HEK293T (cell line): ENCODE measurements at regions not wholly inside any gene's neighbourhood (a gene's known extent, or its start where the extent isn't known, plus 50 kb on each side); places are given as distances from the start of the nearest gene placed in this dataset.

Source experiments
- CTCF ChIA-PET: fragments of 350-600 bp; formaldehyde crosslinking; extraction: SDS; loops from one replicate; lab custom pipeline; 2021; ENCODE audit warnings: antibody characterized with exemption, inconsistent platforms; lab: Yijun Ruan, JAX
- POLR2A ChIA-PET: fragments of 350-600 bp; formaldehyde crosslinking; extraction: SDS; loops from one replicate; lab custom pipeline; 2020; ENCODE audit warnings: antibody characterized with exemption, inconsistent platforms; lab: Yijun Ruan, JAX
- DNase-seq: peaks from one replicate; pipeline ENCODE4 v3.0.0; 2012; ENCODE audit warnings: mixed read lengths; ENCODE audit errors: extremely low spot score
- ARNT ChIP-seq: fragments of 450-650 bp; IDR thresholded peaks from 2 replicates; pipeline ENCODE4 v1.6.1; 2017; ENCODE audit warnings: mild to moderate bottlenecking
- BHLHE40 ChIP-seq: fragments of 450-650 bp; IDR thresholded peaks from 2 replicates; pipeline ENCODE4 v1.6.1; 2016; ENCODE audit warnings: mild to moderate bottlenecking, moderate library complexity, borderline replicate concordance
- CTBP1 ChIP-seq: fragments of 450-650 bp; IDR thresholded peaks from 2 replicates; pipeline ENCODE4 v1.6.1; 2016; ENCODE audit warnings: borderline replicate concordance
- ELF4 ChIP-seq: fragments of 450-650 bp; IDR thresholded peaks from 2 replicates; pipeline ENCODE4 v1.6.1; 2017; ENCODE audit warnings: antibody characterized with exemption
- FOXA1 ChIP-seq: fragments of 450-650 bp; IDR thresholded peaks from 2 replicates; pipeline ENCODE4 v1.6.1; 2016; ENCODE audit warnings: mild to moderate bottlenecking
- FOXK2 ChIP-seq: fragments of 450-650 bp; IDR thresholded peaks from 2 replicates; pipeline ENCODE4 v1.6.1; 2016; ENCODE audit warnings: mild to moderate bottlenecking
- FOXM1 ChIP-seq: fragments of 450-650 bp; IDR thresholded peaks from 2 replicates; pipeline ENCODE4 v1.6.1; 2017; ENCODE audit warnings: mild to moderate bottlenecking, borderline replicate concordance
- HDGF ChIP-seq: fragments of 450-650 bp; IDR thresholded peaks from 2 replicates; pipeline ENCODE4 v1.6.1; 2017; ENCODE audit warnings: antibody characterized with exemption, borderline replicate concordance
- L3MBTL2 ChIP-seq: fragments of 450-650 bp; conservative IDR thresholded peaks from 2 replicates; pipeline ENCODE4 v1.6.1; 2016; ENCODE audit warnings: mild to moderate bottlenecking
- LEF1 ChIP-seq: fragments of 450-650 bp; IDR thresholded peaks from 2 replicates; pipeline ENCODE4 v1.6.1; 2017; ENCODE audit warnings: mild to moderate bottlenecking, borderline replicate concordance
- NFRKB ChIP-seq: fragments of 450-650 bp; IDR thresholded peaks from 2 replicates; pipeline ENCODE4 v1.6.1; 2016; ENCODE audit warnings: mild to moderate bottlenecking, moderate library complexity
- PKNOX1 ChIP-seq: fragments of 450-650 bp; IDR thresholded peaks from 2 replicates; pipeline ENCODE4 v1.6.1; 2016
- SP1 ChIP-seq: fragments of 450-650 bp; IDR thresholded peaks from 2 replicates; pipeline ENCODE4 v1.6.1; 2017
- SUZ12 ChIP-seq: fragments of 450-650 bp; IDR thresholded peaks from 2 replicates; pipeline ENCODE4 v1.6.1; 2016; ENCODE audit warnings: mild to moderate bottlenecking
- TARDBP ChIP-seq: fragments of 450-650 bp; IDR thresholded peaks from 2 replicates; pipeline ENCODE4 v1.6.1; 2016
- ZNF384 ChIP-seq: fragments of 450-650 bp; IDR thresholded peaks from 2 replicates; pipeline ENCODE4 v1.6.1; 2016

GRCh38 chr1:115173151-115173550 is 83.8 kb upstream of the TSPAN2 start:
- no peak for DNase-seq
- ChIA-PET CTCF (interaction anchor here (1.0 kb wide), 1 partner anchor 10 kb away, joined by 3 read pairs; no protein-coding TSS in a partner anchor), POLR2A (no interaction called here)
- TF ChIP-seq FOXK2, result no peak
- TF ChIP-seq ARNT, result no peak
- TF ChIP-seq ELF4, result no peak
- TF ChIP-seq FOXA1, result no peak
- no peak for TF ChIP-seq TARDBP
- no peak for TF ChIP-seq NFRKB

- TF ChIP-seq SP1 (no peak), ARNT (no peak), HDGF (no peak), ELF4 (no peak), SUZ12 (no peak), BHLHE40 (no peak), TARDBP (no peak), CTBP1 (no peak), FOXA1 (no peak), FOXK2 (no peak), L3MBTL2 (no peak), FOXM1 (no peak), ZNF384 (no peak), PKNOX1 (no peak), LEF1 (no peak), NFRKB (no peak)
- ChIA-PET CTCF (no interaction called here), POLR2A (interaction anchor here (1.0 kb wide), 1 partner anchor 16 kb away, joined by 3 read pairs; no protein-coding TSS in a partner anchor)
- DNase-seq, result no peak
These were observed 83.0 kb upstream of the TSPAN2 start for GRCh38 chr1:115172270-115172669.

DNA sequence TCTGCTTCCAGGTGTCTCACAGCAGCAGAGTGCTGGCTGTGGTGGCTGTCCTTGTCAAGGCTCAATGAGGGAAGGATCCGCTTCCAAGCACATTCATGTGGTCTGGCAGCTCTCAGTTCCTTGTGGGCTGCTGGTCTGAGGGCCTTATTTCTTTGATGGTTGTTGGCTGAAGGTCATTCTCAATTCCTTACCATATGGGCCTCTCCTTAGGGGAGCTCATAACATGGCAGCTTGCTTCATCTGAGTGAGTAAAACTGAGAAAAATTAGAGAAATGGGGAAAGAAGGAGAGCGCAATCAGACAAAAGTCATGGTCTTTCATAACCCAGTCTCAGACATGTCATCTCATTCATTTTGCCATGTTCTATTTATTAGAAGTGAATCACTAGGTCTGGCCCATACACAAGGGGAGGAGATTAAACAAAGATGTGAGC is 81.7 kb upstream of the TSPAN2 start:
- no peak for DNase-seq
- POLR2A ChIA-PET, result no interaction called here
- CTCF ChIA-PET, result no interaction called here
- TF ChIP-seq HDGF, result no peak
- TF ChIP-seq TARDBP, result no peak
- no peak for TF ChIP-seq ARNT
- TF ChIP-seq SP1, result no peak
- TF ChIP-seq ELF4, result no peak
- no peak for TF ChIP-seq FOXM1
- no peak for TF ChIP-seq PKNOX1
- TF ChIP-seq FOXK2, result no peak
- TF ChIP-seq ZNF384, result no peak
- no peak for TF ChIP-seq NFRKB
- no peak for TF ChIP-seq FOXA1
- no peak for TF ChIP-seq BHLHE40

DNA sequence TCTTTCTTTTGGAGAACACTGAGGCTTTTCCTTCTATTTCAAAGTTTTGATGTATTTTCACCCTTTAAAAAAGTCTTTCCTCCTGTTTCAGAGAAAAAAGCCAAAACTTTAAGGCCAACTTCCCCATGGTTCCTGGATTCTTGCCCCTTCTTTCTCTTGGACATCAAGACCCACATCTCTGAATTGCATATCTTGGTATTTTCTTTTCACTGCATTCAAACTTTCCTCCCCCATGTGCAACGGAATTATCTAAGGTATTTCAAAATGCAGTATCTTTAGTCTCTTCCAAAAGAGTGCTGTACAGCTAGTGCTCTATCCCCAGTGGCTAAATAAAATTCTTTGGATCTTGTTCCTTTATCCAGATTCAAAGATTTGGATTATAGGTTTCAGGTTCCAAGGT is 81.1 kb upstream of the TSPAN2 start:
- no peak for DNase-seq
- no peak for TF ChIP-seq NFRKB
- no peak for TF ChIP-seq FOXM1
- no peak for TF ChIP-seq ARNT
- no peak for TF ChIP-seq FOXK2
- no peak for TF ChIP-seq ELF4
- no peak for TF ChIP-seq BHLHE40
- ChIA-PET POLR2A (no interaction called here), CTCF (no interaction called here)

DNA sequence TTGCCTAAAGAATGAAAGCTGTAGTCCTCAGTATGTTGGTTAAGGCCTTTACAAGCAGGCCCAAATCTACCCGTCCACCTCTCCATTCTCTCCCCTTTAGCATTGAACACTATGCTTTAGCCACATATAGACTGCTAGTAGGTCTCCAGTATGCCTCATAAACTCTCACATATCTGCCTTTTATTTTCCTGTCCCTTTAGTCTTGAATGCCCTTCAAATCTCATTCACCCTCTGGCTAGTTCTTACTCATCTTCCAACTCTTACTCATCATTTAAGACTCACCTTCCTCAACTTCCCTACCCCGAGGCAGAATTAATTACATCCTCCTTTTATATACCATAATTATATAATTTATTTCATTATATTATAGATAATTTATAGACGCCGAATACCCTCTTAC is 78.7 kb upstream of the TSPAN2 start:
- ChIA-PET POLR2A (no interaction called here), CTCF (no interaction called here)

DNA sequence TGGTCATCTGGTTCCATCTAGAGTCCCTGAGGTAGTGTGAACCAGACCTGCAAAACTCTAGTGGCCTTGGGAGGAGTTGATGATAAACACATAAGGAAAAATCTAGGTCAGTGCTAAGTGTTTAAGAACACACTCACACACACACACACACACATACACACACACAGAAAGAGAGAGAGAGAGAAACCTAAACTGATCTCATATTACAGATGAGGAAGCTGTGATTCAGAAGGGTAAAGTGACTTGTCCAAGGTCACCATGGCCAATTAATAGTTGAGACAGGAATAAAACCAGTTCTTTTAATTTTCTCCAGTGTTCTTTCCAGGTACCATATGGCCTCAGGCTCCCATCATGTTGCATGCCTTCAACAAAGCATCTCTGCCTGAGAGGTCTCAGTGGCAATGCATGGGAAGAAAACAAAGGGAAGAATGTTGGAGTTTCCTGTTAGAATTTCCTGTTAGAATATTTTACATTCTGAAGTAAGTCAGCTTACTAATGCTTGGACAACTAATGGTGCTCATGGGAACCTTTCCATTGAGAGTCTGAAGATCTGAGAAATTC is 77.3 kb upstream of the TSPAN2 start:
- ChIA-PET POLR2A (no interaction called here), CTCF (no interaction called here)
- no peak for TF ChIP-seq FOXK2
- TF ChIP-seq LEF1, result no peak
- no peak for TF ChIP-seq NFRKB
- TF ChIP-seq CTBP1, result no peak
- no peak for TF ChIP-seq SP1
- TF ChIP-seq ZNF384, result no peak
- TF ChIP-seq TARDBP, result no peak
- no peak for TF ChIP-seq ELF4
- no peak for TF ChIP-seq FOXM1
- TF ChIP-seq ARNT, result no peak
- TF ChIP-seq SUZ12, result no peak
- no peak for TF ChIP-seq PKNOX1
- no peak for TF ChIP-seq FOXA1
- TF ChIP-seq L3MBTL2, result no peak
- no peak for TF ChIP-seq BHLHE40
- TF ChIP-seq HDGF, result no peak
- no peak for DNase-seq

More for the DNA sequence above, 78.7 kb upstream of the TSPAN2 start:
- DNase-seq, result no peak
- TF ChIP-seq FOXA1 (no peak), BHLHE40 (no peak), NFRKB (no peak), CTBP1 (no peak), LEF1 (no peak), FOXM1 (no peak), ZNF384 (no peak), ELF4 (no peak), TARDBP (no peak), FOXK2 (no peak)

GRCh38 chr1:115165776-115166175 is 76.5 kb upstream of the TSPAN2 start:
- TF ChIP-seq HDGF (no peak), BHLHE40 (no peak), ELF4 (no peak), TARDBP (no peak), NFRKB (no peak), ARNT (no peak), CTBP1 (no peak)
- ChIA-PET POLR2A (no interaction called here), CTCF (no interaction called here)
- DNase-seq, result no peak
